ENCODE measurements at regions not wholly inside any gene's neighbourhood (a gene's known extent, or its start where the extent isn't known, plus 50 kb on each side); places are given as distances from the start of the nearest gene placed in this dataset.

GRCh38 chr2:49861821-49862220 is 707.5 kb upstream of the FSHR start:
- DNase-seq (ENCODE audit: low read depth): no peak
- H3K4me3 ChIP-seq (ENCODE audit: low read depth, low read length): no peak overlapping the region
- TF ChIP-seq POLR2A (IDR thresholded peaks at IDR 0.05; ENCODE audit: extremely low read depth, insufficient read length): no peak
- no peak for TF ChIP-seq CTCF (IDR thresholded peaks at IDR 0.05; ENCODE audit: low read depth, low read length)
- no peak for TF ChIP-seq MAX (IDR thresholded peaks at IDR 0.05; ENCODE audit: low read depth, low read length)
- TF ChIP-seq MYC (IDR thresholded peaks at IDR 0.05; ENCODE audit: low read depth, low read length): no peak

- TF ChIP-seq POLR2A (IDR thresholded peaks at IDR 0.05; ENCODE audit: extremely low read depth, insufficient read length) (no peak), MYC (IDR thresholded peaks at IDR 0.05; ENCODE audit: low read depth, low read length) (no peak), MAX (IDR thresholded peaks at IDR 0.05; ENCODE audit: low read depth, low read length) (no peak), CTCF (IDR thresholded peaks at IDR 0.05; ENCODE audit: low read depth, low read length) (no peak)
- DNase-seq (ENCODE audit: low read depth): no peak
- H3K4me3 ChIP-seq (ENCODE audit: low read depth, low read length): no peak overlapping the region
Measured at GRCh38 chr2:49860834-49861233, 706.5 kb upstream of the FSHR start.

- no peak overlapping the region for H3K4me3 ChIP-seq (ENCODE audit: low read depth, low read length)
- TF ChIP-seq CTCF (IDR thresholded peaks at IDR 0.05; ENCODE audit: low read depth, low read length) (no peak), MAX (IDR thresholded peaks at IDR 0.05; ENCODE audit: low read depth, low read length) (no peak), MYC (IDR thresholded peaks at IDR 0.05; ENCODE audit: low read depth, low read length) (no peak), POLR2A (IDR thresholded peaks at IDR 0.05; ENCODE audit: extremely low read depth, insufficient read length) (no peak)
- no peak for DNase-seq (ENCODE audit: low read depth)
Measured at GRCh38 chr2:49860170-49860569, 705.9 kb upstream of the FSHR start.

- H3K4me3 ChIP-seq (ENCODE audit: low read depth, low read length): no peak overlapping the region
- no peak for TF ChIP-seq MYC (IDR thresholded peaks at IDR 0.05; ENCODE audit: low read depth, low read length)
- no peak for DNase-seq (ENCODE audit: low read depth)
Measured at GRCh38 chr2:49858657-49859056, 704.3 kb upstream of the FSHR start.

GRCh38 chr2:49858113-49858490 is 703.8 kb upstream of the FSHR start:
- H3K4me3 ChIP-seq (ENCODE audit: low read depth, low read length): no peak overlapping the region
- no peak for TF ChIP-seq MAX (IDR thresholded peaks at IDR 0.05; ENCODE audit: low read depth, low read length)
- TF ChIP-seq CTCF (IDR thresholded peaks at IDR 0.05; ENCODE audit: low read depth, low read length): no peak
- no peak for TF ChIP-seq POLR2A (IDR thresholded peaks at IDR 0.05; ENCODE audit: extremely low read depth, insufficient read length)
- no peak for TF ChIP-seq MYC (IDR thresholded peaks at IDR 0.05; ENCODE audit: low read depth, low read length)
- DNase-seq (ENCODE audit: low read depth): no peak

GRCh38 chr2:49857371-49858112 is 703.2 kb upstream of the FSHR start:
- TF ChIP-seq MYC (IDR thresholded peaks at IDR 0.05; ENCODE audit: low read depth, low read length) (no peak), POLR2A (IDR thresholded peaks at IDR 0.05; ENCODE audit: extremely low read depth, insufficient read length) (no peak), CTCF (IDR thresholded peaks at IDR 0.05; ENCODE audit: low read depth, low read length) (no peak), MAX (IDR thresholded peaks at IDR 0.05; ENCODE audit: low read depth, low read length) (no peak)
- H3K4me3 ChIP-seq (ENCODE audit: low read depth, low read length): no peak overlapping the region
- DNase-seq (ENCODE audit: low read depth): no peak
